Peyer's patch (tissue), 4 donors: ENCODE measurements at regions not wholly inside any gene's neighbourhood (a gene's known extent, or its start where the extent isn't known, plus 50 kb on each side); places are given as distances from the start of the nearest gene placed in this dataset.

Experiments used
- POLR2A ChIP-seq, 2 donors: fragments of 450-650 bp; IDR thresholded peaks; one replicate each; pipeline ENCODE4 v1.5.1; 2017; ENCODE audit warnings: antibody characterized with exemption in 2 of 2, mild to moderate bottlenecking in 2 of 2, moderate library complexity in 2 of 2
- TF ChIP-seq, protein P1 (sequence below), 6 experiments: fragments of 450-650 bp in 4 of 6; fragments of 200-600 bp in 2 of 6; sonication (generic) in 1 of 6; IDR thresholded peaks; one replicate each; pipeline ENCODE4 v1.5.1; 2017 to 2019; ENCODE audit warnings: antibody characterized with exemption in 6 of 6, mild to moderate bottlenecking in 3 of 6, moderate library complexity in 1 of 6

DNA sequence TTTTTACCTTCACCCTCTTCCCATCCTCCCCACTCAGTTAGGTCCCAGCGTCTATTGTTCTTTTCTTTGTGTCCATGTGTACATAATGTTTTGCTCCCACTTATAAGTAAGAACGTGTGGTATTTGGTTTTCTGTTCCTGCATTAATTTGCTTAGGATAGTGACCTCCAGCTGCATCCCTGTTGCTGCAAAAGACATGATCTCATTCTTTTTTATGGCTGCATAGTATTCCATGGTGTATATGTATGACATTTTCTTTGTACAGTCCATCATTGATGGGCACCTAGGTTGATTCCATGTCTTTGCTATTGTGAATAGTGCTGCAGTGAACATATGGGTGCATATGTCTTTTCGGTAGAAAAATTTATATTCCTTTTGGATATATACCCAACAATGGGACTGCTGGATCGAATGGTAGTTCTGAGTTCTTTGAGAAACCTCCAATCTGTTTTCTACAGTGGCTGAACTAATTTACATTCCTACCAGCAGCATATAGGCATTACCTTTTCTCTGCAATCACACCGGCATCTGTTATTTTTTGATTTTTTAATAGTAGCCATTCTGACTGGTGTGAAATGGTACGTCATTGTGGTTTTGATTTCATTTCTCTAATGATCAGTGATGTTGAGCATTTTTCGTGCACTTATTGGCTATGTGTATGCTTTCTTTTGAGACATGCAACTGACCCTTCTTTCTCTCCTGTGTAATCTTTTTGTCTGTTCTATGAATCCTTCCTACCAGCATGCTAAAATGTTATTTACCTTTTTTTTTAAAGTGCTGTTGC is 279.7 kb upstream of the AMIGO2 start:
- TF ChIP-seq, protein P1, sequence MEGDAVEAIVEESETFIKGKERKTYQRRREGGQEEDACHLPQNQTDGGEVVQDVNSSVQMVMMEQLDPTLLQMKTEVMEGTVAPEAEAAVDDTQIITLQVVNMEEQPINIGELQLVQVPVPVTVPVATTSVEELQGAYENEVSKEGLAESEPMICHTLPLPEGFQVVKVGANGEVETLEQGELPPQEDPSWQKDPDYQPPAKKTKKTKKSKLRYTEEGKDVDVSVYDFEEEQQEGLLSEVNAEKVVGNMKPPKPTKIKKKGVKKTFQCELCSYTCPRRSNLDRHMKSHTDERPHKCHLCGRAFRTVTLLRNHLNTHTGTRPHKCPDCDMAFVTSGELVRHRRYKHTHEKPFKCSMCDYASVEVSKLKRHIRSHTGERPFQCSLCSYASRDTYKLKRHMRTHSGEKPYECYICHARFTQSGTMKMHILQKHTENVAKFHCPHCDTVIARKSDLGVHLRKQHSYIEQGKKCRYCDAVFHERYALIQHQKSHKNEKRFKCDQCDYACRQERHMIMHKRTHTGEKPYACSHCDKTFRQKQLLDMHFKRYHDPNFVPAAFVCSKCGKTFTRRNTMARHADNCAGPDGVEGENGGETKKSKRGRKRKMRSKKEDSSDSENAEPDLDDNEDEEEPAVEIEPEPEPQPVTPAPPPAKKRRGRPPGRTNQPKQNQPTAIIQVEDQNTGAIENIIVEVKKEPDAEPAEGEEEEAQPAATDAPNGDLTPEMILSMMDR (IDR thresholded peaks at IDR 0.05), result no peak
- no peak for TF ChIP-seq POLR2A (IDR thresholded peaks at IDR 0.05)
